Heart left ventricle (tissue), 13 donors: ENCODE measurements at regions not wholly inside any gene's neighbourhood (a gene's known extent, or its start where the extent isn't known, plus 50 kb on each side); places are given as distances from the start of the nearest gene placed in this dataset.
"Not testable (repeated sequence)": the region's sequence is repeated elsewhere in the genome, so short reads cannot be mapped to it uniquely, and the experiment has no call there.

Experiments used
- CTCF ChIP-seq, 12 donors: fragments of 200-600 bp; sonication (generic) in 4 of 12; IDR thresholded peaks; one replicate each; pipeline versions ENCODE4 v1.5.0 to v1.8.0; 2018 to 2022; ENCODE audit warnings: antibody characterized with exemption in 12 of 12, mild to moderate bottlenecking in 5 of 12
- POLR2A ChIP-seq, 2 donors: fragments of 450-650 bp; IDR thresholded peaks; one replicate each; pipeline ENCODE4 v1.6.1; 2017; ENCODE audit warnings: antibody characterized with exemption in 2 of 2, mild to moderate bottlenecking in 2 of 2, moderate library complexity in 2 of 2
- donor health status: ischemic (EF 13 %, LVEDD 7.1; RV severe dilation, severe dysfunction).
- donor health status: DM: no; HTN: yes; CAD: no.
- donor health status: DM: no; HTN: no; CAD: no.
- donor health status: ischemic (EF 25% LVEDD 6.9; RV normal size, moderate dysfunction).
- donor health status: ischemic (EF 25% LVEDD 5.7; RV mildly dilated, moderate dysfunction).
- donor health status: ischemic (EF 35%, LVEDD 5.7; RV mildly dilated, moderate dysfunction).
- donor health status: nonischemic (EF 11% LVEDD 7.7; RV severe dilation, severe dysfunction).
- donor health status: DM: yes; HTN: yes; CAD: no.
- donor health status: PGD.
- donor health status: ischemic (EF 29% LVEDD 5.4; RV normal size, mild dysfunction).
- donor health status: nonischemic (EF 23%, LVEDD 6.1; RV moderate dilation, normal function).

- TF ChIP-seq CTCF, POLR2A (IDR thresholded peaks at IDR 0.05): not testable (repeated sequence)
These were observed 124.3 kb upstream of the CDH5 start for GRCh38 chr16:66242206-66242605.
